ENCODE measurements at regions not wholly inside any gene's neighbourhood (a gene's known extent, or its start where the extent isn't known, plus 50 kb on each side); places are given as distances from the start of the nearest gene placed in this dataset.
A peak's percentile ranks its signal among the peaks of the same experiment; 100 is the strongest.
"Not testable (repeated sequence)": the region's sequence is repeated elsewhere in the genome, so short reads cannot be mapped to it uniquely, and the experiment has no call there.

DNA sequence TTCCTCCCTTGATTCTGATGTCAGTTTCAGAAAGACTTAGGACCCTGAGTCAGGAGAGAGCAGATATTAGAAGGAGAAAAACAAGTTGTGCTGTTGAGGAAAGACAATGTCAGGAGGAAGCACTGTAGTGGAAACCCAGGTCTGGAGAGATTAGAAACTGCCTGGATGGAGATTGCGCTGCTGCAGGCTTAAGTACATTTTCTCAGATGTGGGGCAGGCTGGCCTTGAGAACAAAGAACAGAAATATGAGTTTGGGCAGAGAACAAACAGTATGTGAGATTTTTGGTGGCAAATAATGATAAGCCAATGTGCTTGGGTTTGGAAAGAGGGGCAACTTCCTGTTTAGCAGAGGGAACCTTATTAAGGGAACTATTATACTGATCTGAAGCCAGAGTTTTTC, 74.3 kb upstream of the PRMT8 start:
- no peak overlapping the region for H3K4me3 ChIP-seq (ENCODE audit: low read length)
- DNase-seq (ENCODE audit: low read depth, low spot score) = no peak

DNA sequence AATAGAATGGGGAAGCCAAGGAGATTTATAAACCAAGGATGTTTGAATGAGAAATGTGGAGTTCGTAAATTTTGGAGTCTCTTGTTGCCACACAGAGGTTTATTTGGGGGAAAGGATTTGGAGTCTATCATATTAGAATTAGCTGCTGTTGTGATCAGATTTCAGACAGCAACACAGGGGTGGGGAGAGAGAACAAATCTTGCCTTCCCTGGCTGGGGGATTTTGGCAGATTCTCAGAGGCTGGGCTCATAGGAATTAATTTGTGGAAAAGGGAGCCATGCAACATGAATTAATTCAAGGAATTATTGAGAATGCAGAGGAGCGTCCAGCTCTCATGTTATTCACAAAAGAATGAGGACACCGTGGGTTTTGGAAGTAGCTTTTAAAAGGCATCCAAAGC, 73.9 kb upstream of the PRMT8 start:
- DNase-seq (ENCODE audit: low read depth, low spot score) = no peak
- H3K4me3 ChIP-seq (ENCODE audit: low read length) = no peak overlapping the region

DNA sequence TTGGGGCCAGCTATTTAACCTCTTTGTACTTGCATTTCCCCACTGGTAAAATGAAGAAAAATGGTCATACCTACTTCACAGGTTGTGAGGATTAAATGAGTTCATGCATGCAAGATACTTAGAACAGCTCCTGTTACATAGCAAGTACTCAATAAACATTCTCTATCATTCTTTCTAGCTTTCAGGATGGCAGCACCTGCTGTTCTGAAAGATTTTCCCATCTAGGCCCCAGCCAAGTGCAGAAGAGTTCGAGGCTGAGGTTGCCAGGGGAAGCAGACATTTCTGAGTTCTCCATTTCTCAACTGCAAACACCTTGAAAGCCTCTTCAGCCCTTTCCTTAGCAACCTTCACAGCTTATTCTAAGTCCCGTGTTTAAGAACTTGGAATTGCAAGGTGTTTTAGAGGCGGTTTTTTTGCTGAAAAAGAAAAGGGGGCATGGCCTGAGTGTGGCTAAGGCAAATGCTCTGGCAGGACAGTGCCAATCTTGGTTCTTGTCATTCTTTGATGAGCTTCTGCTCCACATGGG, 73.0 kb upstream of the PRMT8 start:
- no peak overlapping the region for H3K4me3 ChIP-seq (ENCODE audit: low read length)
- DNase-seq (ENCODE audit: low read depth, low spot score) = no peak

DNA sequence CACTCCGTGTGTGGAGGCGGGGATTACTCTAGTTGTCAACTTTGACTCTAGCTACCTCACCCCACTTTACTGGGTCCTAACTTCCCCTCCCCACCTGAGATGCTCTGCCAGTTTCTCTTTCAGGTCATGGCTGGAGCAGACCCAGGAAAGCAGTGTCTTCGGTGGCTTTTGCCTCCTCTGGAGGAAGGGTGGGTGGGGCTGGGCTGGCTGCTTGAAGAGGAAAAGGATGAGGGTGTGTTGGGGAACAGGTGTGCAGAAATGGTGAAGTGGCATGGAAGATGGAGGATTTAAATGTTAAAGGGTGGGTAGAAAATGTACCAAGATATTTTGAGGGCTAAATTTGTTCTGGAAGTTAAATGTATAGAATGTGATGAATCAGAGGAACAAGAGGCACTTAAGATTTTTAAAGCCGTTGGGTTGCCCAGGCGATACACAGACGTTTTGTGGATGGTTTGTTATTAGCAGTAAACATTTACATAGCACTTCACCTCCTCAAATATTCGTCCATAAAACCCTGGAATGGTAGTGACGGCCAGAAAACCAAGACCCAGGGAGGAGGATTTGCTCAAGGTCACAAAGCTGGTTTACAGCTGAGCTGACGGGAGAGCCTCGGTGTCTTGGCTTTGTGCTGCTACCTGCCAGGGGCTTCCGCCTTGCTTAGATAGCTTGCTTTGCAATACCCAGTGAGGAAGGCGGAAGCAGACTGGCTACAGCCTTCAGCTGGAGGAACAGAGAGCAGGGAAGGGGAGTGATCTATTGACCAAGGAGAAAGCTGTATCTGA, 72.2 kb upstream of the PRMT8 start:
- no peak overlapping the region for H3K4me3 ChIP-seq (ENCODE audit: low read length)
- DNase-seq (ENCODE audit: low read depth, low spot score) = no peak

DNA sequence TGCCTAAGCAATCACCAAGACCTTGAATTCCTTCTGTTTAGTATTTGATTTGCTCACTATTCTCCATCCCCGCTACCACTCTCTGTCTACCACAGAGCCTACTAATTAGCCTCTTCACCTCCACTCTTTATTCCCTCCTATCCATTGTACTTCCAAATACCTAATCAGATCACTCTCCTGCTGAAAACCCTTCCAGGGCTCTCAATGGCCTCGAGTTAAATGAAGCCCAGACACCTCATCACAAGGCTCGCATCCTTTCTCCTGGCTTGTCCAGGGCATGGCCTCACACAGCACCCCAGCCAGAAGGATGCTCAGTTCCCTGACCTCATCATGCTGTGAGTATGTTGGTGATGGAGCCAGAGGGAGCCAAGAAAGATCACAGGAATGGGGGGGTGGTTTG, 71.4 kb upstream of the PRMT8 start:
- H3K4me3 ChIP-seq (ENCODE audit: low read length) = no peak overlapping the region
- no peak for DNase-seq (ENCODE audit: low read depth, low spot score)

DNA sequence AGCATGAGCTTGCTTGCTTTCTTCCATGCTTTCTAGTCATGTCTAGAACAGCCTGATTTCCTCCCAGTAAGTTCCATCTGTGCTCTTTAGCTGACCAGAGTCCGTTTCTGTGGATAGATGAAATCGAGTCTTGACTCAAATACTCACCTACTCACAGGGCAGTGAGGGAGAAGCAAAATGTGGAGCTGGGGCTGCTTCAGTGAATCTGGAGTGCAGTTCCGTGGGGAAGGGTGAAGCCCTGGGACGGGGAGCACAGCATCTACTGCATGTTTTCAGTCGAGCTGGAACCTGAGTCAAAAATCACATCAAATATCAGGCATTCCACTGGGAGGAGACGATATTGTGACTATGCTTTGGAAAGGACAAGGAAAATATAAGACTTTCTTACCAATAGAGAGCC, 70.3 kb upstream of the PRMT8 start:
- H3K4me3 ChIP-seq (ENCODE audit: low read length) = no peak overlapping the region
- no peak for DNase-seq (ENCODE audit: low read depth, low spot score)

DNA sequence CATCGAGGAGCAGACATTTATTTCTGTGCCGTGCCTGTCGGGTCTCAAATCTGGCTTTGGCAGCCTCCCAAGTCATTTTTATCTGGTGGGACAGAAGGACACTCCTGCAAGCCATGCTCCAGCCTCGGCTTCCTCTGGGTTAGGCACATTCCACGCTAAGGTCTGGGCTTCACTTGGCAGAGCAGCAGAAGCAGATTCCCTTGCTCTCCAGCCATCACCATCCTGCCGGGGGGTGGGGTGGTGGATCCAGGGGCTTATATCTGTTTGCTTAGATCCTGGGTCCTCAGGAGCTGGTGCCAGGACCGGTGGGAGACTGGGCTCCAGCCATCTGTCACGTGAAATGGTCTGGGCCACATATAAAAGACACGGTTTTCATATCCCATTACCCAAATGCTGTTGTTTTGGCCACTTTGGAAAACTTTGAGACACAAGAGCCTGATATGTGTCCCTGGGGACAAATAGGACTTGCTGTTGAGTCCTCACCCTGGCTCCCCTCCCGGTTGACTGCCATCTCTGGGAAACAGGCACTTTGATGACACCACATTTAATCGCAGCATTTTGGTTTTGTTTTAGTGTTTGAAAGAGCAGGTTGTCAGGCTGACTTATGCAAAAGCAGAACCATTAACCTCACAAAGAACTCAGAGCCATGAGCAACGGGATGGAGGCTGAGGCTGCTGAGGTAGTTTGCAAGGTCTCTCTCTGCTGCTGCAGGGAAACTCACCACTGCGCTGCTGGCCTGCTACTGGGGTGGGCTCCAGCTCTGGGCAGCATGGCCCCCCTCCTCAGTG, 69.6 kb upstream of the PRMT8 start:
- no peak overlapping the region for H3K4me3 ChIP-seq (ENCODE audit: low read length)
- no peak for DNase-seq (ENCODE audit: low read depth, low spot score)

DNA sequence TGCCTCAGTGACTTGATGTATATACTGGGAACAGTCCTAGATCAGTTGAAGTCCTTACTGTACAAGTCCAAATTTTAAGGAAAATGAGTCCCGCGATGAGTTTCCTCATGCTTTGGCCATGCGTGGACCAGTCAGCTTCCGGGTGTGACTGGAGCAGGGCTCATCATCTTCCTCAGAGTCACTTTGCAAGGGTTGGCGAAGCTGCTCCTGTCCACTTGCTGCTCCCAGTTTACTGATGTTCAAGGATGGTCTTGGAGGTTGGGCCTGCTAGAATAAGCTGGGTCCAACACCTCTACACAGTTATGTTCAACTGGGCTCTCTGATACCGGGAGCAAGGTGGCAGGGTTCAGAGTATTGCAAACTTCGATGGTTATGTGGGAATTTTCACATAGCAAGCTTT, 66.2 kb upstream of the PRMT8 start:
- not testable (repeated sequence) for H3K4me3 ChIP-seq (ENCODE audit: low read length); DNase-seq (ENCODE audit: low read depth, low spot score)

DNA sequence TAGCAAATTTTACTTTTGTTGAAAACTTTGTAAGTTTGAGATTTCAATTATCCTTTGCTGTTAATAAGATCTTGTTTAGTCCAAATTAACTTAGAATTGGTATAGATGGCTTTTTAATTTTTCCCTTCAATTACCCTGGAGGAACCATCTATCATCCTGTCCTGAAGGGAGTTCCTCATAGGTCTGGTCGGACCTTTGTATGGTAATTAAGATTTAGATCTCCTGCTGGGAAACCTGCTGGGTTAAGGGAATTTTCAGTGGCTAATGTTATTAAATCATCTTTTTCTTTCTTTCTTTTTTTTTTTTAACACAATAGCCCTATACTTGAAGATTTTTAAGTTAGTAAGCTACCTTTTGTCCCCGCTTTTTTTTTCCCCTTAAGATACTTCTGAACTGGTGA, 63.0 kb upstream of the PRMT8 start:
- no peak overlapping the region for H3K4me3 ChIP-seq (ENCODE audit: low read length)
- DNase-seq (ENCODE audit: low read depth, low spot score) = no peak

DNA sequence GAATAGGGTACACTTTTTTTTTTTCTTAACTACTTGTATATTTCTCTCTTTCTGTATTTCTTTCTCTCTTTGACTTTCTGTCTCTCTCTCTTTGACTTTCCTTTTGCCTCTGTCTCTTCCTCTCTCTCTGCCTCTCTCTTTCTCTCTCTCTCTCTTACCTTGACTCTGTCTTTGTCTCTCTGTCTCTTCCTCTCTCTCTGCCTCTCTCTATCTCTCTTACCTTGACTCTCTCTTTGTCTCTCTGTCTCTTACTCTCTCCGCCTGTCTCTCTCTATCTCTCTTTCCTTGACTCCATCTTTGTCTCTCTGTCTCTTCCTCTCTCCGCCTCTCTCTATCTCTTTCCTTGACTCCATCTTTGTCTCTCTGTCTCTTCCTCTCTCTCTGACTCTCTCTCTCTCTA, 62.4 kb upstream of the PRMT8 start:
- no peak for DNase-seq (ENCODE audit: low read depth, low spot score)

DNA sequence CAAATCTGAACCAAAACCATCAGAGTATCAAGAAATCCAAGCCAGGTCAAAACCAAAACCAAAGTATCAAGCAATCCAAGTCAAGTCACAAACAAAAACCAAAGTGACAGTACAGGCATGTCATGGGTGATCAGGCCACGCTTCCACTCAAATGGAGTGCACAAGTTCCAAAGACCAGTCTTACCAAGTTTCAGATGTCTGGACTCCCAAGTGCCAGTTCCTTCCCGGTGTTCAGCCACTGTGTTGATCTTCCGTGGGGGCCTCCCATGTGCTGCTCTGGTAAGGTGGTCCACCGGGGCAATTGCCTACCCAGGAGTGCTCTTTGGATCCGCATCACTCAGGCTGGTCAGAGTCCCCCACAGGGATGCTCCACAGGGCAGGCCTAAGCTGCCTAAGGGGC, 61.5 kb upstream of the PRMT8 start:
- not testable (repeated sequence) for H3K4me3 ChIP-seq (ENCODE audit: low read length); DNase-seq (ENCODE audit: low read depth, low spot score)

More for the DNA sequence above, 62.4 kb upstream of the PRMT8 start:
- no peak overlapping the region for H3K4me3 ChIP-seq (ENCODE audit: low read length)

DNA sequence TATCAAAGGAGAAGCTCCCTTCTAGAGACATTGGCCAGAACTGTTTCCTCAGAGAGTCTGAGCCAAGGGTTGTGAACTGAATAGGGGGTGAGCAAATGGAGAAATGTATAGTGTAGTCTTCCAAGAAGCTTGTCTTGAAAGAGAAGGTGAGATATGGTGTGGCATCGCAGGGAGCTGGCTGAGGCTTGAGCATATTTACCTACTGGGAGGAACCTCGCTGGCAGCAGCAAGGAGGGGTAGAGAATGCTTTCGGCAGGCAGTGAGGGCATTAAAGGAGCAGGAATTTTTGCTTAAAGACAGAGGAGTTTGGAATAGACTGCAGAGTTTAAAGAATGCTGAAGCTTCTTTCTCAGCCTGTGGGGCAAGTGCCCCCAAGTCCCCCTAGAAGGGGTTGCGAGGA, 59.3 kb upstream of the PRMT8 start:
- DNase-seq (ENCODE audit: low read depth, low spot score) = no peak
- no peak overlapping the region for H3K4me3 ChIP-seq (ENCODE audit: low read length)

DNA sequence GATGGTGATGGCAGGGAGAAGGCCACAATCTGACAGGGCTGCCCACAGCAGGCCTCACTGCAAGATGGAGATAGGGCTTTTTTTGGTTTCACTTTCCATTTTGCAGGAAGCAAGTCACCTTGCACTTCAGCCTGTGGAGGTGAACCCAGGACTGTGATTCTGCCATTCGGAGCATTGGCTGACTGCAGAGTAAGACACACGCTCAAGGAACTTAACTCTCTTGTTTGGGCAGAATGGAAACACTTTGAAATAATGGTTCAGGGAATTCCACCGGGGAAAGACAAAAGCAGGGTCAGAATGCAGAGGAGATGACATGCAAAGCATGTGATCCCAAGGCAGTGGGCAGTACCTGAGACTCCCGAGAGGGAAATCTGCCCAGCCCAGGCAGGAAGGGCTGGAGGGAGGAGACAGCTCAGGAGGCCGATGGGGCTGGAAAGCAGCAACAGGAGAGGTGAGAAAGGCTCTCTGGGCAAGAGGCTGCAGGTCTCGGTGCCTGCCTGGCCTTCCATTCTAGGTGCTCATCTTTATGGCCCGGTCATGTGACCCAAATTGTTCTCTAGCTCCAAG, 58.7 kb upstream of the PRMT8 start:
- H3K4me3 ChIP-seq (ENCODE audit: low read length) = no peak overlapping the region
- peak; percentile 48 for DNase-seq (ENCODE audit: low read depth, low spot score)

DNA sequence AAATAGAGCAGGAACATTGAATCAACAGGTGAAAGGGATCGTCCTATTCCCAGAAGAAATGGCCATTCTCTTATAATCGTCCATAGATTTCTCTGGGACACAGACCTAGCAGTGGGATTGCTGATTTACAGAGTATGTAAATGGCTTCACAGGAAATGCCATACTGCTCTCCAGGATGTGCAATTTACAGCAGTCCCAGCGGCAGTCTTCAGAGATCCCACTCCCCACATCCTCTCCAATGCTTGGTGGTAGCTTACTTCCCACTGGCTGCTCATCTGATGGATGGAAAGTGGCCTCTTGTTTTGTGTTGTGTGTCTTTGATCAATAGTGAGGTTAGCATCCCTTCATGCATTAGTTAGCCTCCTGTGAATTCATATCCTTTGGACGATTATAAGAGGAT, 58.1 kb upstream of the PRMT8 start:
- peak; percentile 5 for DNase-seq (ENCODE audit: low read depth, low spot score)
- H3K4me3 ChIP-seq (ENCODE audit: low read length) = no peak overlapping the region

DNA sequence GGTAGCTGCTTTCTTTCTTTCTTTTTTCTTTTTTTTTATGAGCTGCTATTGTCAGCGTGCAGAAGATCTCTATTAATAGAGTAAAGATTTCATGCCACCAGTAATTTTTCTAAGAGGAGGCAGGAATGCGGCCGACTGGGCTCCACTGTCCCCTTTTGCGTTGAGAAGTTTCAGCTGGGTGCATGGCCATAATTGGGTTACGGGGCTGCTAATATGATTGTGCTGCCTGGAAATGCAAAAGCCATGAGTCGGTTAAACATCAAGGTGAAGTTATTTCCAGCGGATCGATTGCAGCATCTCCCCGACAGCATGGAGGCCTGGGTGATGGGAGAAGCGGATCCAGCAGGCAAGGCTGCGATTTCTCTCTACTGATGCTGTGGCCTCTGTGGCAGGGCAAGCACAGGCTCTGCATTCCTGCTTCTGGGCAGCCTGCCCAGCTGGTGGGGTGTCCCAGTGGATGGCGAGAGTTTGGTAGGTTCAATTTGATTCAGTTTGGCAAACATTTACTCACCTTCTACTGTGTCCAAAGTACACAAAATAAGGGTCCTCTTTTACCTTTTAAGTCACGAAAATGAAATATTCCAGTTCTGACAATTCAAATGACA, 54.4 kb upstream of the PRMT8 start:
- DNase-seq (ENCODE audit: low read depth, low spot score) = no peak
- no peak overlapping the region for H3K4me3 ChIP-seq (ENCODE audit: low read length)

DNA sequence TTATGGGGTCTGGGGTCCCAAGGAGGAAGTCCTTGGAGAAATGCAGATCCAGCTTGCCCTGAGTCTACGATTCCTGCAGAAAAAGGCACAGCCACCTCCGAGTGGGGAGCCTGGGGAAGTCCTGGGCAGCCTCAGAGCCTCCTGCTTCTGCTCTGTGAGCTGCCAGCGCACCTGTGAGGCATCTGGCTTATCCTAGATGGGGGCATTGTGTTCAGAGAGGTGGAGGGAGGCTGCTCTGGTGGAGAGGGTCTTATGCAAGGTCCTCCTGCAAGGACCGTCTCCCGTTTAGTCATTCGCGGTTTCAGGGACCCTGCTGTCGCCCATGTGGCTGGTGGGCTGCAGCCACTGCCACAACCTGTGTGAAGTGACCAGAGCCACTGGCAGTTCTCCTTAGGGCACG, 53.0 kb upstream of the PRMT8 start:
- no peak for DNase-seq (ENCODE audit: low read depth, low spot score)
- H3K4me3 ChIP-seq (ENCODE audit: low read length) = no peak overlapping the region

DNA sequence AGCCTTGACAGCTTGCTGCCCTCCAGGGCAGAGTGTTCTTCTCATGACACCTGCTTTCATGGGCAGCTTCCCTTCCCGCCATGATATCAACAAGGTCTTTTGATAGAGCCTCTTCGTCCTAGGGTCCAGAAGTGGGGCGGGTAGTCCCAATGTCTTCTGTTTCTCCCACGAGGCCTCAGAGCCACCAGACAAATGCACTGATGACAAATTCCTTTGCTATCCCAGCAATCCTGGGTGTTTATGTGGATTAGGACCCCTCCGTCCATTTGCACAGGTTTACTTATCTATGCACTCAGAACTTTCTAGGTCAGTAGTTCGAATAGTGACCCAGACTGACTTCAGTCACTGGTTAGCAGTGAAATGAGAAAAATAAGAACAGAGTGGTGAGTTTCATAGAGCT, 52.6 kb upstream of the PRMT8 start:
- no peak for DNase-seq (ENCODE audit: low read depth, low spot score)
- no peak overlapping the region for H3K4me3 ChIP-seq (ENCODE audit: low read length)

All from Jurkat, Clone E6-1 (cell line).